ENCODE measurements at regions not wholly inside any gene's neighbourhood (a gene's known extent, or its start where the extent isn't known, plus 50 kb on each side); places are given as distances from the start of the nearest gene placed in this dataset.
"Not testable (repeated sequence)": the region's sequence is repeated elsewhere in the genome, so short reads cannot be mapped to it uniquely, and the experiment has no call there.

GRCh38 chr7:91787931-91788330 lies 92.6 kb downstream of the MTERF1 start:
- Histone ChIP-seq H3K4me2 (ENCODE audit: unreplicated experiment) (no peak overlapping the region), H3K27me3 (replicated peaks; ENCODE audit: insufficient read depth) (no peaks in the 10 kb centered on the region), H3K4me1 (ENCODE audit: insufficient read depth) (peaks cover 4% of the 10 kb centered on the region; the same call in 1 of the 2 replicates), H3K27ac (no peak overlapping the region), H2AFZ (no peak overlapping the region), H3K79me2 (ENCODE audit: insufficient read depth) (no peaks in the 10 kb centered on the region), H3F3A (ENCODE audit: insufficient read depth) (no peaks in the 10 kb centered on the region), H3K9me3 (ENCODE audit: low read depth) (no peaks in the 10 kb centered on the region), H3K9me2 (ENCODE audit: insufficient read depth) (no peaks in the 10 kb centered on the region), H3K9ac (no peak overlapping the region), H4K20me1 (ENCODE audit: insufficient read depth) (no peaks in the 10 kb centered on the region), H3K36me3 (ENCODE audit: low read depth) (no peaks in the 10 kb centered on the region), H3K4me3 (no peak overlapping the region)
- WGBS, 2 experiments (ENCODE audit: low coverage in 1 of 2, low lambda C conversion rate in 2 of 2, missing lambda C conversion rate in 2 of 2): 66 to 67% methylated on average over 2 of the region's 2 CpGs
- in situ Hi-C loops (cut with MboI): loop anchor here (10.0 kb wide), 1 partner anchor 703 kb away; no protein-coding TSS in a partner anchor
- no peak for DNase-seq
- no peak for TF ChIP-seq EZH2phosphoT487 (IDR thresholded peaks at IDR 0.05; ENCODE audit: insufficient read depth, low read depth)
- no peak for TF ChIP-seq EZH2 (IDR thresholded peaks at IDR 0.05; ENCODE audit: insufficient read depth, poor library complexity, severe bottlenecking)

- 65 to 75% methylated on average over 2 of the region's 2 CpGs for WGBS, 2 experiments (ENCODE audit: low coverage in 1 of 2, low lambda C conversion rate in 2 of 2, missing lambda C conversion rate in 2 of 2)
- H3K79me2 ChIP-seq (ENCODE audit: insufficient read depth): no peaks in the 10 kb centered on the region
These were observed 91.4 kb downstream of the MTERF1 start for GRCh38 chr7:91789086-91789485.

GRCh38 chr7:91789558-91789957 lies 90.9 kb downstream of the MTERF1 start:
- no peaks in the 10 kb centered on the region for H3K27me3 ChIP-seq (replicated peaks; ENCODE audit: insufficient read depth)
- in situ Hi-C loops (cut with MboI): loop anchor here (10.0 kb wide), 1 partner anchor 705 kb away; no protein-coding TSS in a partner anchor
- H3K9me3 ChIP-seq (ENCODE audit: low read depth): no peaks in the 10 kb centered on the region
- H4K20me1 ChIP-seq (ENCODE audit: insufficient read depth): no peaks in the 10 kb centered on the region
- no peak overlapping the region for H3K4me2 ChIP-seq (ENCODE audit: unreplicated experiment)
- 75 to 81% methylated on average over 1 of the region's 1 CpG for WGBS, 2 experiments (ENCODE audit: low coverage in 1 of 2, low lambda C conversion rate in 2 of 2, missing lambda C conversion rate in 2 of 2)
- no peaks in the 10 kb centered on the region for H3K4me1 ChIP-seq (ENCODE audit: insufficient read depth)
- H3K9me2 ChIP-seq (ENCODE audit: insufficient read depth): no peaks in the 10 kb centered on the region
- no peak overlapping the region for H2AFZ ChIP-seq
- no peak overlapping the region for H3K4me3 ChIP-seq
- no peak overlapping the region for H3K9ac ChIP-seq
- no peak overlapping the region for H3K27ac ChIP-seq
- TF ChIP-seq EZH2 (IDR thresholded peaks at IDR 0.05; ENCODE audit: insufficient read depth, poor library complexity, severe bottlenecking) (no peak), EZH2phosphoT487 (IDR thresholded peaks at IDR 0.05; ENCODE audit: insufficient read depth, low read depth) (no peak)
- no peaks in the 10 kb centered on the region for H3F3A ChIP-seq (ENCODE audit: insufficient read depth)
- H3K79me2 ChIP-seq (ENCODE audit: insufficient read depth): no peaks in the 10 kb centered on the region
- H3K36me3 ChIP-seq (ENCODE audit: low read depth): no peaks in the 10 kb centered on the region
- DNase-seq: peak; percentile 14

More at GRCh38 chr7:91789086-91789485, 91.4 kb downstream of the MTERF1 start:
- H3K9me3 ChIP-seq (ENCODE audit: low read depth): no peaks in the 10 kb centered on the region
- no peak overlapping the region for H3K9ac ChIP-seq
- no peaks in the 10 kb centered on the region for H3F3A ChIP-seq (ENCODE audit: insufficient read depth)
- H3K27me3 ChIP-seq (replicated peaks; ENCODE audit: insufficient read depth): no peaks in the 10 kb centered on the region
- H4K20me1 ChIP-seq (ENCODE audit: insufficient read depth): no peaks in the 10 kb centered on the region
- H3K36me3 ChIP-seq (ENCODE audit: low read depth): no peaks in the 10 kb centered on the region
- in situ Hi-C loops (cut with MboI): loop anchor here (10.0 kb wide), 1 partner anchor 704 kb away; no protein-coding TSS in a partner anchor
- no peaks in the 10 kb centered on the region for H3K9me2 ChIP-seq (ENCODE audit: insufficient read depth)
- no peak for DNase-seq
- H3K4me1 ChIP-seq (ENCODE audit: insufficient read depth): peaks cover 3% of the 10 kb centered on the region; the same call in 1 of the 2 replicates
- no peak overlapping the region for H3K4me3 ChIP-seq
- H3K27ac ChIP-seq: no peak overlapping the region
- H2AFZ ChIP-seq: no peak overlapping the region
- H3K4me2 ChIP-seq (ENCODE audit: unreplicated experiment): no peak overlapping the region
- TF ChIP-seq EZH2phosphoT487 (IDR thresholded peaks at IDR 0.05; ENCODE audit: insufficient read depth, low read depth) (no peak), EZH2 (IDR thresholded peaks at IDR 0.05; ENCODE audit: insufficient read depth, poor library complexity, severe bottlenecking) (no peak)

- H3K27me3 ChIP-seq (replicated peaks; ENCODE audit: insufficient read depth); H3K4me3 ChIP-seq; H3K9me3 ChIP-seq (ENCODE audit: low read depth); H3K9ac ChIP-seq; H3K79me2 ChIP-seq (ENCODE audit: insufficient read depth); H3K9me2 ChIP-seq (ENCODE audit: insufficient read depth); DNase-seq; H3K27ac ChIP-seq; H4K20me1 ChIP-seq (ENCODE audit: insufficient read depth); H2AFZ ChIP-seq; H3F3A ChIP-seq (ENCODE audit: insufficient read depth); H3K36me3 ChIP-seq (ENCODE audit: low read depth); in situ Hi-C loops (cut with MboI); H3K4me1 ChIP-seq (ENCODE audit: insufficient read depth); H3K4me2 ChIP-seq (ENCODE audit: unreplicated experiment): not testable (repeated sequence)
- WGBS, 2 experiments (ENCODE audit: low coverage in 1 of 2, low lambda C conversion rate in 2 of 2, missing lambda C conversion rate in 2 of 2): 79 to 81% methylated on average over 10 of the region's 10 CpGs
These were observed 89.9 kb downstream of the MTERF1 start for GRCh38 chr7:91790646-91791045.

GRCh38 chr7:91796122-91796521 lies 84.4 kb downstream of the MTERF1 start:
- Histone ChIP-seq H2AFZ (no peak overlapping the region), H3K27me3 (replicated peaks; ENCODE audit: insufficient read depth) (no peaks in the 10 kb centered on the region), H3K4me2 (ENCODE audit: unreplicated experiment) (no peak overlapping the region), H3K9me3 (ENCODE audit: low read depth) (no peaks in the 10 kb centered on the region), H3K4me3 (no peak overlapping the region), H3K27ac (no peak overlapping the region), H3K79me2 (ENCODE audit: insufficient read depth) (no peaks in the 10 kb centered on the region), H3K9me2 (ENCODE audit: insufficient read depth) (no peaks in the 10 kb centered on the region), H4K20me1 (ENCODE audit: insufficient read depth) (no peaks in the 10 kb centered on the region), H3F3A (ENCODE audit: insufficient read depth) (no peaks in the 10 kb centered on the region), H3K4me1 (ENCODE audit: insufficient read depth) (no peaks in the 10 kb centered on the region), H3K9ac (no peak overlapping the region), H3K36me3 (ENCODE audit: low read depth) (no peaks in the 10 kb centered on the region)
- in situ Hi-C loops (cut with MboI): no loop called here
- no peak for TF ChIP-seq EZH2 (IDR thresholded peaks at IDR 0.05; ENCODE audit: insufficient read depth, poor library complexity, severe bottlenecking)
- no peak for TF ChIP-seq EZH2phosphoT487 (IDR thresholded peaks at IDR 0.05; ENCODE audit: insufficient read depth, low read depth)
- 85 to 92% methylated on average over 3 of the region's 3 CpGs for WGBS, 2 experiments (ENCODE audit: low coverage in 1 of 2, low lambda C conversion rate in 2 of 2, missing lambda C conversion rate in 2 of 2)
- DNase-seq: no peak

Data from GM23248 (cell line).